GM12878 (cell line): ENCODE measurements at regions not wholly inside any gene's neighbourhood (a gene's known extent, or its start where the extent isn't known, plus 50 kb on each side); places are given as distances from the start of the nearest gene placed in this dataset.

ENCODE experiments used
- CEBPB ChIP-seq, 2 experiments: fragments of 150-350 bp in 1 of 2; IDR thresholded peaks; 2 replicates each; pipeline ENCODE4 v1.6.1; 2012 to 2014; ENCODE audit warnings: low read depth in 2 of 2, low read length in 2 of 2, borderline replicate concordance in 1 of 2, inconsistent platforms in 1 of 2
- EED ChIP-seq: sonication (generic); IDR thresholded peaks from 2 replicates; pipeline ENCODE4 v1.6.1; 2016; ENCODE audit warnings: antibody characterized with exemption, low read depth
- EGR1 ChIP-seq, 2 experiments: IDR thresholded peaks; 1 replicate in 1 of 2; 2 replicates in 1 of 2; pipeline ENCODE4 v1.6.1; 2011 to 2012; ENCODE audit warnings: low read depth in 2 of 2, low read length in 2 of 2, borderline replicate concordance in 1 of 2, mild to moderate bottlenecking in 1 of 2, moderate library complexity in 1 of 2
- HDGF ChIP-seq: fragments of 450-650 bp; IDR thresholded peaks from 2 replicates; pipeline ENCODE4 v1.6.1; 2016; ENCODE audit warnings: antibody characterized with exemption
- IRF4 ChIP-seq: IDR thresholded peaks from 2 replicates; pipeline ENCODE4 v1.6.1; 2011; ENCODE audit warnings: low read depth, low read length
- KDM1A ChIP-seq: fragments of 200-600 bp; sonication (generic); IDR thresholded peaks from 2 replicates; pipeline ENCODE4 v1.6.1; 2016; ENCODE audit warnings: borderline replicate concordance
- LARP7 ChIP-seq: fragments of 450-650 bp; IDR thresholded peaks from 2 replicates; pipeline ENCODE4 v1.6.1; 2017; ENCODE audit warnings: mild to moderate bottlenecking
- TF ChIP-seq, protein P1 (sequence below), 3 experiments: IDR thresholded peaks in 2 of 3; conservative IDR thresholded peaks in 1 of 3; 2 replicates each; pipeline ENCODE4 v1.5.1; 2011; ENCODE audit warnings: low read depth in 3 of 3, low read length in 3 of 3, mild to moderate bottlenecking in 3 of 3, control low read depth in 2 of 3, moderate library complexity in 2 of 3, inconsistent platforms in 1 of 3, mixed read lengths in 1 of 3; ENCODE audit not compliant: control insufficient read depth in 2 of 3, insufficient read depth in 1 of 3; ENCODE audit errors: extremely low read depth in 1 of 3
- TF ChIP-seq, protein P2 (sequence below): IDR thresholded peaks from 2 replicates; pipeline ENCODE4 v1.6.1; 2012; ENCODE audit warnings: low read depth, low read length, improper control_type of control experiment
- TF ChIP-seq, protein P3 (sequence below): IDR thresholded peaks from 2 replicates; pipeline ENCODE4 v1.6.1; 2012; ENCODE audit warnings: low read depth, low read length, improper control_type of control experiment
- TF ChIP-seq, protein P4 (sequence below): IDR thresholded peaks from 2 replicates; pipeline ENCODE4 v1.6.1; 2011; ENCODE audit warnings: low read depth, mild to moderate bottlenecking, low read length, moderate library complexity, borderline replicate concordance; ENCODE audit errors: extremely low read depth
- TF ChIP-seq, protein P5 (sequence below): fragments of 450-650 bp; IDR thresholded peaks from 2 replicates; pipeline ENCODE4 v1.6.1; 2017; ENCODE audit warnings: mild to moderate bottlenecking

DNA sequence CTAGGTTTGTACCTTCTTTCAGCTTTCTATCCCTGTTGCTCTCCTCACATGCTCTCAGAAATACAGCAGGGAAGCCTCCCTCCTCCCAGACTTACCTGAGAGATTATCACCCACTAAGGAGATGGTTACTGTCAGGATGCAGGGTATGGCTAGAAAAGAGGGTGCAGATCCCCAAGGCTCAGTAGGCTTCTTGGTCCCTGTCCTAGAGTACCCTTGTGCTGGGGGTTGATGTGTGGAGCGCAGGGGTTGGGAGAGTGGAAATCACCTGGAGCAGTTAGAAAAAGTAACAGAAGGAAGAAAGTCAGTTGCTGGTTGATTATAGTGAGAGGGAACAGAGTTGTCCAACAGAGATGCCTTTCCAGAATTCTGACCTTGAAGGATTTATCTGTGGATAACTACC lies 80.2 kb downstream of the CNGA2 start:
- TF ChIP-seq IRF4 (no peak), EGR1 (IDR thresholded peaks at IDR 0.05; ENCODE audit: borderline replicate concordance in 1 of 2, low read depth in 2 of 2, low read length in 2 of 2) (no peak), CEBPB (IDR thresholded peaks at IDR 0.05; ENCODE audit: borderline replicate concordance in 1 of 2, low read depth in 2 of 2, low read length in 2 of 2) (no peak), HDGF (no peak), EED (no peak), LARP7 (no peak), KDM1A (no peak)
- TF ChIP-seq, protein P1, sequence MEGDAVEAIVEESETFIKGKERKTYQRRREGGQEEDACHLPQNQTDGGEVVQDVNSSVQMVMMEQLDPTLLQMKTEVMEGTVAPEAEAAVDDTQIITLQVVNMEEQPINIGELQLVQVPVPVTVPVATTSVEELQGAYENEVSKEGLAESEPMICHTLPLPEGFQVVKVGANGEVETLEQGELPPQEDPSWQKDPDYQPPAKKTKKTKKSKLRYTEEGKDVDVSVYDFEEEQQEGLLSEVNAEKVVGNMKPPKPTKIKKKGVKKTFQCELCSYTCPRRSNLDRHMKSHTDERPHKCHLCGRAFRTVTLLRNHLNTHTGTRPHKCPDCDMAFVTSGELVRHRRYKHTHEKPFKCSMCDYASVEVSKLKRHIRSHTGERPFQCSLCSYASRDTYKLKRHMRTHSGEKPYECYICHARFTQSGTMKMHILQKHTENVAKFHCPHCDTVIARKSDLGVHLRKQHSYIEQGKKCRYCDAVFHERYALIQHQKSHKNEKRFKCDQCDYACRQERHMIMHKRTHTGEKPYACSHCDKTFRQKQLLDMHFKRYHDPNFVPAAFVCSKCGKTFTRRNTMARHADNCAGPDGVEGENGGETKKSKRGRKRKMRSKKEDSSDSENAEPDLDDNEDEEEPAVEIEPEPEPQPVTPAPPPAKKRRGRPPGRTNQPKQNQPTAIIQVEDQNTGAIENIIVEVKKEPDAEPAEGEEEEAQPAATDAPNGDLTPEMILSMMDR (IDR thresholded peaks at IDR 0.05 in 2 of 3, conservative IDR thresholded peaks at IDR 0.05 in 1 of 3; ENCODE audit: control insufficient read depth in 2 of 3, extremely low read depth in 1 of 3, insufficient read depth in 1 of 3, low read depth in 3 of 3, low read length in 3 of 3), result no peak
- TF ChIP-seq, protein P2, sequence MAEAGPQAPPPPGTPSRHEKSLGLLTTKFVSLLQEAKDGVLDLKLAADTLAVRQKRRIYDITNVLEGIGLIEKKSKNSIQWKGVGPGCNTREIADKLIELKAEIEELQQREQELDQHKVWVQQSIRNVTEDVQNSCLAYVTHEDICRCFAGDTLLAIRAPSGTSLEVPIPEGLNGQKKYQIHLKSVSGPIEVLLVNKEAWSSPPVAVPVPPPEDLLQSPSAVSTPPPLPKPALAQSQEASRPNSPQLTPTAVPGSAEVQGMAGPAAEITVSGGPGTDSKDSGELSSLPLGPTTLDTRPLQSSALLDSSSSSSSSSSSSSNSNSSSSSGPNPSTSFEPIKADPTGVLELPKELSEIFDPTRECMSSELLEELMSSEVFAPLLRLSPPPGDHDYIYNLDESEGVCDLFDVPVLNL, result no peak
- TF ChIP-seq, protein P3, sequence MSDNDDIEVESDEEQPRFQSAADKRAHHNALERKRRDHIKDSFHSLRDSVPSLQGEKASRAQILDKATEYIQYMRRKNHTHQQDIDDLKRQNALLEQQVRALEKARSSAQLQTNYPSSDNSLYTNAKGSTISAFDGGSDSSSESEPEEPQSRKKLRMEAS, result no peak
- TF ChIP-seq, protein P4, sequence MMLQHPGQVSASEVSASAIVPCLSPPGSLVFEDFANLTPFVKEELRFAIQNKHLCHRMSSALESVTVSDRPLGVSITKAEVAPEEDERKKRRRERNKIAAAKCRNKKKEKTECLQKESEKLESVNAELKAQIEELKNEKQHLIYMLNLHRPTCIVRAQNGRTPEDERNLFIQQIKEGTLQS, result no peak
- TF ChIP-seq, protein P5, sequence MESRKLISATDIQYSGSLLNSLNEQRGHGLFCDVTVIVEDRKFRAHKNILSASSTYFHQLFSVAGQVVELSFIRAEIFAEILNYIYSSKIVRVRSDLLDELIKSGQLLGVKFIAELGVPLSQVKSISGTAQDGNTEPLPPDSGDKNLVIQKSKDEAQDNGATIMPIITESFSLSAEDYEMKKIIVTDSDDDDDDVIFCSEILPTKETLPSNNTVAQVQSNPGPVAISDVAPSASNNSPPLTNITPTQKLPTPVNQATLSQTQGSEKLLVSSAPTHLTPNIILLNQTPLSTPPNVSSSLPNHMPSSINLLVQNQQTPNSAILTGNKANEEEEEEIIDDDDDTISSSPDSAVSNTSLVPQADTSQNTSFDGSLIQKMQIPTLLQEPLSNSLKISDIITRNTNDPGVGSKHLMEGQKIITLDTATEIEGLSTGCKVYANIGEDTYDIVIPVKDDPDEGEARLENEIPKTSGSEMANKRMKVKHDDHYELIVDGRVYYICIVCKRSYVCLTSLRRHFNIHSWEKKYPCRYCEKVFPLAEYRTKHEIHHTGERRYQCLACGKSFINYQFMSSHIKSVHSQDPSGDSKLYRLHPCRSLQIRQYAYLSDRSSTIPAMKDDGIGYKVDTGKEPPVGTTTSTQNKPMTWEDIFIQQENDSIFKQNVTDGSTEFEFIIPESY, result no peak
